Activated T-helper 1 cell treated with anti-CD3 and anti-CD28 coated beads, Interleukin-12 subunit alpha, Interleukin-12 subunit beta, Interleukin-2, Interleukin-4 antibody, amounts not matched to agents 30 ng/mL and 10 ng/mL and 1 ng/mL, durations not matched to agents 14 hours and 24 hours and 36 hours (primary cell): ENCODE measurements at regions not wholly inside any gene's neighbourhood (a gene's known extent, or its start where the extent isn't known, plus 50 kb on each side); places are given as distances from the start of the nearest gene placed in this dataset.

Experiments
- DNase-seq: peaks from one replicate; pipeline ENCODE4 v3.0.0; 2021; ENCODE audit warnings: low spot score
- H3K27ac Mint-ChIP-seq: one replicate; pipeline ENCODE4 v1.8.0; 2021; ENCODE audit warnings: mild to moderate bottlenecking, mixed read lengths
- H3K27me3 Mint-ChIP-seq: one replicate; pipeline ENCODE4 v1.8.0; 2022; ENCODE audit warnings: mild to moderate bottlenecking, moderate library complexity, mixed read lengths; ENCODE audit not compliant: insufficient read depth
- H3K36me3 Mint-ChIP-seq: one replicate; pipeline ENCODE4 v1.8.0; 2021; ENCODE audit warnings: low read depth, mixed read lengths
- H3K4me1 Mint-ChIP-seq: one replicate; pipeline ENCODE4 v1.8.0; 2021; ENCODE audit warnings: low read depth, mixed read lengths
- H3K4me3 Mint-ChIP-seq: one replicate; pipeline ENCODE4 v1.8.0; 2021; ENCODE audit warnings: mild to moderate bottlenecking, moderate library complexity, mixed read lengths
- H3K9me3 Mint-ChIP-seq: one replicate; pipeline ENCODE4 v1.8.0; 2021; ENCODE audit warnings: mixed read lengths
- intact Hi-C: fragments of 100-400 bp; cut with micrococcal nuclease; formaldehyde crosslinking; loops from one replicate; pipeline ENCODE4 v1.15.1; 2024

- Mint-ChIP-seq H3K36me3 (no peaks in the 10 kb centered on the region), H3K27ac (no peak overlapping the region), H3K4me3 (no peak overlapping the region), H3K9me3 (no peaks in the 10 kb centered on the region), H3K4me1 (peaks cover 7% of the 10 kb centered on the region), H3K27me3 (no peaks in the 10 kb centered on the region)
- intact Hi-C loops, result no loop called here
- DNase-seq, result no peak
These were observed 438.7 kb upstream of the SALL3 start for GRCh38 chr18:78540636-78541529.

GRCh38 chr18:78542204-78542603 is 437.4 kb upstream of the SALL3 start:
- DNase-seq, result no peak
- intact Hi-C loops, result no loop called here
- H3K36me3 Mint-ChIP-seq, result no peaks in the 10 kb centered on the region
- no peaks in the 10 kb centered on the region for H3K9me3 Mint-ChIP-seq
- H3K27ac Mint-ChIP-seq, result no peak overlapping the region
- no peak overlapping the region for H3K4me3 Mint-ChIP-seq
- peaks cover 7% of the 10 kb centered on the region for H3K4me1 Mint-ChIP-seq
- no peaks in the 10 kb centered on the region for H3K27me3 Mint-ChIP-seq

GRCh38 chr18:78543201-78543725 is 436.4 kb upstream of the SALL3 start:
- Mint-ChIP-seq H3K4me3 (no peak overlapping the region), H3K27ac (no peak overlapping the region), H3K36me3 (no peaks in the 10 kb centered on the region), H3K9me3 (no peaks in the 10 kb centered on the region), H3K27me3 (no peaks in the 10 kb centered on the region), H3K4me1 (peaks cover 7% of the 10 kb centered on the region)
- intact Hi-C loops, result no loop called here
- no peak for DNase-seq

- H3K27ac Mint-ChIP-seq, result no peak overlapping the region
- H3K4me1 Mint-ChIP-seq, result no peaks in the 10 kb centered on the region
- no peaks in the 10 kb centered on the region for H3K36me3 Mint-ChIP-seq
- intact Hi-C loops, result no loop called here
- no peak for DNase-seq
- no peaks in the 10 kb centered on the region for H3K27me3 Mint-ChIP-seq
- H3K9me3 Mint-ChIP-seq, result peaks cover 16% of the 10 kb centered on the region
- H3K4me3 Mint-ChIP-seq, result no peak overlapping the region
These were observed 433.3 kb upstream of the SALL3 start for GRCh38 chr18:78546281-78546680.

- Mint-ChIP-seq H3K9me3 (peaks cover 16% of the 10 kb centered on the region), H3K27me3 (no peaks in the 10 kb centered on the region), H3K4me3 (no peak overlapping the region), H3K36me3 (no peaks in the 10 kb centered on the region), H3K4me1 (no peaks in the 10 kb centered on the region), H3K27ac (no peak overlapping the region)
- intact Hi-C loops, result no loop called here
- no peak for DNase-seq
These were observed 431.8 kb upstream of the SALL3 start for GRCh38 chr18:78547817-78548216.

GRCh38 chr18:78548261-78549058 is 431.2 kb upstream of the SALL3 start:
- Mint-ChIP-seq H3K9me3 (peaks cover 16% of the 10 kb centered on the region), H3K4me3 (no peak overlapping the region), H3K36me3 (no peaks in the 10 kb centered on the region), H3K27me3 (no peaks in the 10 kb centered on the region), H3K27ac (no peak overlapping the region), H3K4me1 (no peaks in the 10 kb centered on the region)
- intact Hi-C loops, result no loop called here
- DNase-seq, result no peak

GRCh38 chr18:78549971-78550370 is 429.6 kb upstream of the SALL3 start:
- H3K9me3 Mint-ChIP-seq, result peaks cover 19% of the 10 kb centered on the region
- H3K36me3 Mint-ChIP-seq, result no peaks in the 10 kb centered on the region
- no peaks in the 10 kb centered on the region for H3K4me1 Mint-ChIP-seq
- H3K27me3 Mint-ChIP-seq, result no peaks in the 10 kb centered on the region
- H3K27ac Mint-ChIP-seq, result no peak overlapping the region
- H3K4me3 Mint-ChIP-seq, result no peak overlapping the region
- intact Hi-C loops, result no loop called here
- no peak for DNase-seq

GRCh38 chr18:78554944-78555608 is 424.5 kb upstream of the SALL3 start:
- intact Hi-C loops, result no loop called here
- H3K4me3 Mint-ChIP-seq, result no peak overlapping the region
- DNase-seq, result no peak
- H3K9me3 Mint-ChIP-seq, result peaks cover 18% of the 10 kb centered on the region
- H3K4me1 Mint-ChIP-seq, result no peaks in the 10 kb centered on the region
- no peaks in the 10 kb centered on the region for H3K27me3 Mint-ChIP-seq
- no peak overlapping the region for H3K27ac Mint-ChIP-seq
- H3K36me3 Mint-ChIP-seq, result no peaks in the 10 kb centered on the region

GRCh38 chr18:78557371-78557770 is 422.2 kb upstream of the SALL3 start:
- H3K4me1 Mint-ChIP-seq, result no peaks in the 10 kb centered on the region
- no peak overlapping the region for H3K27ac Mint-ChIP-seq
- no peaks in the 10 kb centered on the region for H3K27me3 Mint-ChIP-seq
- no peak overlapping the region for H3K4me3 Mint-ChIP-seq
- DNase-seq, result no peak
- intact Hi-C loops, result no loop called here
- peaks cover 22% of the 10 kb centered on the region for H3K9me3 Mint-ChIP-seq
- H3K36me3 Mint-ChIP-seq, result no peaks in the 10 kb centered on the region

GRCh38 chr18:78558101-78558810 is 421.4 kb upstream of the SALL3 start:
- no peaks in the 10 kb centered on the region for H3K4me1 Mint-ChIP-seq
- H3K27ac Mint-ChIP-seq, result no peak overlapping the region
- no peaks in the 10 kb centered on the region for H3K27me3 Mint-ChIP-seq
- no peak for DNase-seq
- H3K36me3 Mint-ChIP-seq, result no peaks in the 10 kb centered on the region
- no peak overlapping the region for H3K4me3 Mint-ChIP-seq
- intact Hi-C loops, result no loop called here
- H3K9me3 Mint-ChIP-seq, result peaks cover 22% of the 10 kb centered on the region

GRCh38 chr18:78558948-78559347 is 420.7 kb upstream of the SALL3 start:
- H3K4me3 Mint-ChIP-seq, result no peak overlapping the region
- no peaks in the 10 kb centered on the region for H3K4me1 Mint-ChIP-seq
- H3K9me3 Mint-ChIP-seq, result peaks cover 22% of the 10 kb centered on the region

GRCh38 chr18:78559584-78559983 is 420.0 kb upstream of the SALL3 start:
- no peaks in the 10 kb centered on the region for H3K36me3 Mint-ChIP-seq
- H3K4me1 Mint-ChIP-seq, result no peaks in the 10 kb centered on the region
- no peak overlapping the region for H3K4me3 Mint-ChIP-seq
- peaks cover 22% of the 10 kb centered on the region for H3K9me3 Mint-ChIP-seq
- no peak for DNase-seq
- intact Hi-C loops, result no loop called here
- no peaks in the 10 kb centered on the region for H3K27me3 Mint-ChIP-seq
- H3K27ac Mint-ChIP-seq, result no peak overlapping the region

More at GRCh38 chr18:78558948-78559347, 420.7 kb upstream of the SALL3 start:
- intact Hi-C loops, result no loop called here
- no peak for DNase-seq
- no peaks in the 10 kb centered on the region for H3K27me3 Mint-ChIP-seq
- H3K27ac Mint-ChIP-seq, result no peak overlapping the region
- no peaks in the 10 kb centered on the region for H3K36me3 Mint-ChIP-seq
